ENCODE measurements at regions not wholly inside any gene's neighbourhood (a gene's known extent, or its start where the extent isn't known, plus 50 kb on each side); places are given as distances from the start of the nearest gene placed in this dataset.

GRCh38 chr4:41471126-41472071, 66.6 kb upstream of the LIMCH1 start:
- Histone ChIP-seq H3K36me3 (no peaks in the 10 kb centered on the region), H3K27ac (no peak overlapping the region), H3K9me3 (no peaks in the 10 kb centered on the region), H3K4me1 (no peaks in the 10 kb centered on the region), H3K27me3 (no peaks in the 10 kb centered on the region), H3K4me3 (no peak overlapping the region)
- 73 to 78% methylated on average over 9 of the region's 9 CpGs for WGBS, 2 donors
- TF ChIP-seq POLR2AphosphoS5 (IDR thresholded peaks at IDR 0.05) (no peak), EP300 (IDR thresholded peaks at IDR 0.05) (no peak), POLR2A (IDR thresholded peaks at IDR 0.05) (no peak)
- TF ChIP-seq, protein P1, sequence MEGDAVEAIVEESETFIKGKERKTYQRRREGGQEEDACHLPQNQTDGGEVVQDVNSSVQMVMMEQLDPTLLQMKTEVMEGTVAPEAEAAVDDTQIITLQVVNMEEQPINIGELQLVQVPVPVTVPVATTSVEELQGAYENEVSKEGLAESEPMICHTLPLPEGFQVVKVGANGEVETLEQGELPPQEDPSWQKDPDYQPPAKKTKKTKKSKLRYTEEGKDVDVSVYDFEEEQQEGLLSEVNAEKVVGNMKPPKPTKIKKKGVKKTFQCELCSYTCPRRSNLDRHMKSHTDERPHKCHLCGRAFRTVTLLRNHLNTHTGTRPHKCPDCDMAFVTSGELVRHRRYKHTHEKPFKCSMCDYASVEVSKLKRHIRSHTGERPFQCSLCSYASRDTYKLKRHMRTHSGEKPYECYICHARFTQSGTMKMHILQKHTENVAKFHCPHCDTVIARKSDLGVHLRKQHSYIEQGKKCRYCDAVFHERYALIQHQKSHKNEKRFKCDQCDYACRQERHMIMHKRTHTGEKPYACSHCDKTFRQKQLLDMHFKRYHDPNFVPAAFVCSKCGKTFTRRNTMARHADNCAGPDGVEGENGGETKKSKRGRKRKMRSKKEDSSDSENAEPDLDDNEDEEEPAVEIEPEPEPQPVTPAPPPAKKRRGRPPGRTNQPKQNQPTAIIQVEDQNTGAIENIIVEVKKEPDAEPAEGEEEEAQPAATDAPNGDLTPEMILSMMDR (IDR thresholded peaks at IDR 0.05): no peak
- no peak for DNase-seq
- intact Hi-C loops (cut with DNase I): no loop called here

GRCh38 chr4:41472081-41472480, 65.9 kb upstream of the LIMCH1 start:
- Histone ChIP-seq H3K4me1 (no peaks in the 10 kb centered on the region), H3K36me3 (no peaks in the 10 kb centered on the region), H3K9me3 (no peaks in the 10 kb centered on the region), H3K27ac (no peak overlapping the region), H3K27me3 (no peaks in the 10 kb centered on the region), H3K4me3 (no peak overlapping the region)
- intact Hi-C loops (cut with DNase I): no loop called here
- no peak for DNase-seq
- no peak for TF ChIP-seq POLR2A (IDR thresholded peaks at IDR 0.05)
- WGBS, 2 donors: 81 to 88% methylated on average over 5 of the region's 5 CpGs

GRCh38 chr4:41473176-41473575, 64.8 kb upstream of the LIMCH1 start:
- Histone ChIP-seq H3K27ac (no peak overlapping the region), H3K4me3 (no peak overlapping the region), H3K4me1 (no peaks in the 10 kb centered on the region), H3K27me3 (no peaks in the 10 kb centered on the region), H3K9me3 (no peaks in the 10 kb centered on the region), H3K36me3 (no peaks in the 10 kb centered on the region)
- no peak for DNase-seq
- TF ChIP-seq, protein P1 (IDR thresholded peaks at IDR 0.05): no peak
- TF ChIP-seq EP300 (IDR thresholded peaks at IDR 0.05): no peak
- TF ChIP-seq POLR2AphosphoS5 (IDR thresholded peaks at IDR 0.05): no peak
- no peak for TF ChIP-seq POLR2A (IDR thresholded peaks at IDR 0.05)
- WGBS, 2 donors: 52 to 82% methylated on average over 2 of the region's 2 CpGs
- intact Hi-C loops (cut with DNase I): no loop called here

GRCh38 chr4:41475402-41475801, 62.6 kb upstream of the LIMCH1 start:
- H3K9me3 ChIP-seq: no peaks in the 10 kb centered on the region
- intact Hi-C loops (cut with DNase I): no loop called here

GRCh38 chr4:41476310-41476885, 61.6 kb upstream of the LIMCH1 start:
- DNase-seq: no peak
- intact Hi-C loops (cut with DNase I): no loop called here

More at GRCh38 chr4:41475402-41475801, 62.6 kb upstream of the LIMCH1 start:
- Histone ChIP-seq H3K27ac (no peak overlapping the region), H3K4me3 (no peak overlapping the region), H3K4me1 (no peaks in the 10 kb centered on the region), H3K27me3 (no peaks in the 10 kb centered on the region), H3K36me3 (no peaks in the 10 kb centered on the region)
- TF ChIP-seq POLR2A (IDR thresholded peaks at IDR 0.05) (no peak), POLR2AphosphoS5 (IDR thresholded peaks at IDR 0.05) (no peak)
- TF ChIP-seq, protein P1 (IDR thresholded peaks at IDR 0.05): no peak
- DNase-seq: no peak
- WGBS, 2 donors: 100% methylated on average over 1 of the region's 1 CpG

More at GRCh38 chr4:41476310-41476885, 61.6 kb upstream of the LIMCH1 start:
- Histone ChIP-seq H3K4me3 (no peak overlapping the region), H3K27me3 (no peaks in the 10 kb centered on the region), H3K4me1 (no peaks in the 10 kb centered on the region), H3K36me3 (no peaks in the 10 kb centered on the region), H3K27ac (no peak overlapping the region), H3K9me3 (no peaks in the 10 kb centered on the region)
- no peak for TF ChIP-seq POLR2AphosphoS5 (IDR thresholded peaks at IDR 0.05)
- WGBS, 2 donors: 87 to 92% methylated on average over 3 of the region's 3 CpGs

Measured in sigmoid colon (tissue), 6 donors.